Heart left ventricle (tissue), 16 donors: ENCODE measurements at regions not wholly inside any gene's neighbourhood (a gene's known extent, or its start where the extent isn't known, plus 50 kb on each side); places are given as distances from the start of the nearest gene placed in this dataset.

Experiments
- ATAC-seq, 4 donors: fragments of 200-7000 bp; cut with Tn5 transposase; one replicate each; pipeline ENCODE4 v1.9.1; 2020 to 2022; ENCODE audit warnings: moderate library complexity in 4 of 4, mild to moderate bottlenecking in 3 of 4, moderate number of reproducible peaks in 1 of 4
- DNase-seq, 5 donors: peaks; one replicate each; pipeline ENCODE4 v3.0.0-alpha.2; 2020
- H3K27ac ChIP-seq, 12 donors: fragments of 200-600 bp; sonication (generic) in 4 of 12; one replicate each; pipeline versions ENCODE4 v1.5.0 to v1.8.0; 2016 to 2022; ENCODE audit warnings: mild to moderate bottlenecking in 2 of 12
- H3K27me3 ChIP-seq, 9 donors: fragments of 200-600 bp; sonication (generic) in 2 of 9; one replicate each; pipeline versions ENCODE4 v1.5.1 to v1.8.0; 2016 to 2022; ENCODE audit warnings: mild to moderate bottlenecking in 3 of 9
- H3K36me3 ChIP-seq, 9 donors: fragments of 200-600 bp; sonication (generic) in 2 of 9; one replicate each; pipeline versions ENCODE4 v1.5.0 to v1.8.0; 2018 to 2022; ENCODE audit warnings: mild to moderate bottlenecking in 2 of 9
- H3K4me1 ChIP-seq, 12 donors: fragments of 200-600 bp; sonication (generic) in 4 of 12; one replicate each; pipeline versions ENCODE4 v1.5.0 to v1.8.0; 2016 to 2022; ENCODE audit warnings: mild to moderate bottlenecking in 3 of 12
- H3K4me3 ChIP-seq, 12 donors: fragments of 200-600 bp; sonication (generic) in 4 of 12; one replicate each; pipeline versions ENCODE4 v1.5.0 to v1.8.0; 2017 to 2022; ENCODE audit warnings: mild to moderate bottlenecking in 9 of 12, moderate library complexity in 4 of 12
- H3K9me3 ChIP-seq, 12 donors: fragments of 200-600 bp; sonication (generic) in 4 of 12; one replicate each; pipeline versions ENCODE4 v1.5.0 to v1.8.0; 2016 to 2022; ENCODE audit warnings: mild to moderate bottlenecking in 1 of 12
- CTCF ChIP-seq, 12 donors: fragments of 200-600 bp; sonication (generic) in 4 of 12; IDR thresholded peaks; one replicate each; pipeline versions ENCODE4 v1.5.0 to v1.8.0; 2018 to 2022; ENCODE audit warnings: antibody characterized with exemption in 12 of 12, mild to moderate bottlenecking in 5 of 12
- POLR2A ChIP-seq, 2 donors: fragments of 450-650 bp; IDR thresholded peaks; one replicate each; pipeline ENCODE4 v1.6.1; 2017; ENCODE audit warnings: antibody characterized with exemption in 2 of 2, mild to moderate bottlenecking in 2 of 2, moderate library complexity in 2 of 2
- WGBS, 4 donors: extraction: QIAGEN DNeasy Blood & Tissue Kit in 2 of 4; methylation state at CpG; one replicate each; pipeline versions ENCODE4 v1.1.5 to v1.1.7; 2013 to 2018; 5-methylcytosine and 5-hydroxymethylcytosine counted together
- intact Hi-C, 10 donors: fragments of 100-400 bp; cut with DNase I; formaldehyde crosslinking; loops; one replicate each; pipeline versions ENCODE4 v1.11.1 to v1.14.2; 2022
- donor health status: ischemic (EF 13 %, LVEDD 7.1; RV severe dilation, severe dysfunction).
- donor health status: healthy with polysubstance abuse.
- donor health status: DM: no; HTN: yes; CAD: no.
- donor health status: DM: no; HTN: no; CAD: no.
- donor health status: ischemic (EF 25% LVEDD 6.9; RV normal size, moderate dysfunction).
- donor health status: ischemic (EF 25% LVEDD 5.7; RV mildly dilated, moderate dysfunction).
- donor health status: healthy.
- donor health status: DM: yes; HTN: yes; CAD: no.
- donor health status: ischemic (EF 35%, LVEDD 5.7; RV mildly dilated, moderate dysfunction).
- donor health status: nonischemic (EF 11% LVEDD 7.7; RV severe dilation, severe dysfunction).
- donor health status: DM: yes; HTN: yes; CAD: no.
- donor health status: PGD.
- donor health status: ischemic (EF 29% LVEDD 5.4; RV normal size, mild dysfunction).
- donor health status: nonischemic (EF 23%, LVEDD 6.1; RV moderate dilation, normal function).

- intact Hi-C loops = no loop called here
- H3K27me3 ChIP-seq = no peaks in the 10 kb centered on the region
- TF ChIP-seq POLR2A (IDR thresholded peaks at IDR 0.05) (no peak), CTCF (IDR thresholded peaks at IDR 0.05) (no peak)
- H3K4me1 ChIP-seq = peaks cover 0 to 39% (median 14%) of the 10 kb centered on the region in 12 donors
- H3K9me3 ChIP-seq = no peaks in the 10 kb centered on the region
- H3K36me3 ChIP-seq = no peaks in the 10 kb centered on the region
- ATAC-seq = peak in 3 of 4 donors; percentile 37 to 55 (median 44)
- 46 to 63% (median 51%) methylated on average over 3 of the region's 3 CpGs for WGBS, 4 donors
- no peak overlapping the region for H3K4me3 ChIP-seq
- no peak overlapping the region for H3K27ac ChIP-seq
- DNase-seq = no peak
These were observed 87.3 kb upstream of the TOMM7 start for GRCh38 chr7:22909917-22910316.

- Histone ChIP-seq H3K36me3 (no peaks in the 10 kb centered on the region), H3K27me3 (no peaks in the 10 kb centered on the region), H3K27ac (peak overlapping the region in 5 of 12 donors; percentile 1 to 31 (median 8)), H3K9me3 (peaks cover 0 to 15% (median 0%) of the 10 kb centered on the region in 12 donors), H3K4me3 (no peak overlapping the region), H3K4me1 (peaks cover 0 to 35% (median 14%) of the 10 kb centered on the region in 12 donors)
- TF ChIP-seq CTCF (IDR thresholded peaks at IDR 0.05) (no peak), POLR2A (IDR thresholded peaks at IDR 0.05) (no peak)
- 80 to 98% (median 93%) methylated on average over 3 of the region's 3 CpGs for WGBS, 4 donors
- peak in 3 of 4 donors; percentile 26 to 55 (median 50) for ATAC-seq
- intact Hi-C loops = no loop called here
- DNase-seq = no peak
These were observed 85.2 kb upstream of the TOMM7 start for GRCh38 chr7:22907805-22908204.

- 89 to 98% (median 90%) methylated on average over 2 of the region's 2 CpGs for WGBS, 4 donors
- intact Hi-C loops = no loop called here
These were observed 78.1 kb upstream of the TOMM7 start for GRCh38 chr7:22900784-22901183.

GRCh38 chr7:22900101-22900500 lies 77.5 kb upstream of the TOMM7 start:
- no peak for TF ChIP-seq CTCF (IDR thresholded peaks at IDR 0.05)
- no peak for TF ChIP-seq POLR2A (IDR thresholded peaks at IDR 0.05)
- no peak overlapping the region for H3K4me3 ChIP-seq
- H3K27ac ChIP-seq = no peak overlapping the region
- intact Hi-C loops = no loop called here
- 34 to 47% (median 45%) methylated on average over 1 of the region's 1 CpG for WGBS, 4 donors
- DNase-seq (no peak), ATAC-seq (no peak)
- H3K4me1 ChIP-seq = peaks cover 0 to 8% (median 0%) of the 10 kb centered on the region in 12 donors
- H3K36me3 ChIP-seq = no peaks in the 10 kb centered on the region
- H3K27me3 ChIP-seq = no peaks in the 10 kb centered on the region
- peaks cover 0 to 17% (median 0%) of the 10 kb centered on the region in 12 donors for H3K9me3 ChIP-seq

More at GRCh38 chr7:22900784-22901183, 78.1 kb upstream of the TOMM7 start:
- DNase-seq (no peak), ATAC-seq (no peak)
- H3K9me3 ChIP-seq = peaks cover 0 to 17% (median 0%) of the 10 kb centered on the region in 12 donors
- TF ChIP-seq POLR2A (IDR thresholded peaks at IDR 0.05) = no peak
- TF ChIP-seq CTCF (IDR thresholded peaks at IDR 0.05) = no peak
- no peak overlapping the region for H3K27ac ChIP-seq
- no peaks in the 10 kb centered on the region for H3K36me3 ChIP-seq
- H3K4me3 ChIP-seq = no peak overlapping the region
- H3K4me1 ChIP-seq = peaks cover 0 to 8% (median 0%) of the 10 kb centered on the region in 12 donors
- no peaks in the 10 kb centered on the region for H3K27me3 ChIP-seq
